ENCODE measurements at regions not wholly inside any gene's neighbourhood (a gene's known extent, or its start where the extent isn't known, plus 50 kb on each side); places are given as distances from the start of the nearest gene placed in this dataset.

DNA sequence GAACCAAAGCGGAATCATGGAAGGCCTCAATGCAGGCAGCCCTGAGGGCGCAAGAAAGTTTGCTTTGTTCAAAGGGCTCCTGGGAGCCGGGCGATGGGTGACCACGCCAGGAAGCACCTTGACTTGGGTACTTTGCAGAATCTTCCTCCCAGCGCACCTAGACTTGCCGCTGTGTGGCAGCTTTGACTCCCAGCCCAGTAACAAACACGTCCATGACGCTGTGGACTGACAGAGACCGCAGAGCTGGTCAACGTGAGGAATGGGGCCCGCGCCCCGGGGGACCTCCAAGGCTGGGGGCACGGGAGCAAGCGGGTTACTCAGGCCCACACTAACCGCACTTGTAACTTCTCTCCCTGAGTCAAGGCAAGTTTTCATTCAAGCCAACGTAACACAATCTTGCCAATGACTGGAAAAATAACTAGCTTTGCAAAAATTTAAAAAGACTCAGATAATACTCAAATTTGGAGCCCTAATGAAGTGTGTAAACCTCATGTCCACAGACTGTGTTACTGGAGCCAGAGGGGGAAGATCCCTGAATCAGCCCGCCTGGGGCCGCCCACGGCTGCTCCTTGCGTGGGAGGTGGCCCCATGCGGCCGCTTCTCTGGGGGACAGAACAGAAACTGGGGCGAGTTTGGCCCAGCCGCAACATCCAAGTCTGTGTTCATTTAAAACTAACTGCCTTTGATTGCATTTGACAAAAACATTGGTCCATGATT, 130.8 kb downstream of the DNAJB6 start:
- Histone ChIP-seq H3K4me3 (no peak overlapping the region), H3K27me3 (peaks cover 73% of the 10 kb centered on the region), H3K36me3 (no peaks in the 10 kb centered on the region), H3K27ac (no peak overlapping the region), H3K9me3 (peaks cover 0 to 13% (median 0%) of the 10 kb centered on the region in 3 donors), H3K4me1 (peaks cover 0 to 11% (median 0%) of the 10 kb centered on the region in 3 donors)
- ATAC-seq = no peak
- TF ChIP-seq, protein P1, sequence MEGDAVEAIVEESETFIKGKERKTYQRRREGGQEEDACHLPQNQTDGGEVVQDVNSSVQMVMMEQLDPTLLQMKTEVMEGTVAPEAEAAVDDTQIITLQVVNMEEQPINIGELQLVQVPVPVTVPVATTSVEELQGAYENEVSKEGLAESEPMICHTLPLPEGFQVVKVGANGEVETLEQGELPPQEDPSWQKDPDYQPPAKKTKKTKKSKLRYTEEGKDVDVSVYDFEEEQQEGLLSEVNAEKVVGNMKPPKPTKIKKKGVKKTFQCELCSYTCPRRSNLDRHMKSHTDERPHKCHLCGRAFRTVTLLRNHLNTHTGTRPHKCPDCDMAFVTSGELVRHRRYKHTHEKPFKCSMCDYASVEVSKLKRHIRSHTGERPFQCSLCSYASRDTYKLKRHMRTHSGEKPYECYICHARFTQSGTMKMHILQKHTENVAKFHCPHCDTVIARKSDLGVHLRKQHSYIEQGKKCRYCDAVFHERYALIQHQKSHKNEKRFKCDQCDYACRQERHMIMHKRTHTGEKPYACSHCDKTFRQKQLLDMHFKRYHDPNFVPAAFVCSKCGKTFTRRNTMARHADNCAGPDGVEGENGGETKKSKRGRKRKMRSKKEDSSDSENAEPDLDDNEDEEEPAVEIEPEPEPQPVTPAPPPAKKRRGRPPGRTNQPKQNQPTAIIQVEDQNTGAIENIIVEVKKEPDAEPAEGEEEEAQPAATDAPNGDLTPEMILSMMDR (IDR thresholded peaks at IDR 0.05) = no peak
- TF ChIP-seq EP300 (IDR thresholded peaks at IDR 0.05) (no peak), POLR2AphosphoS5 (IDR thresholded peaks at IDR 0.05) (no peak), POLR2A (IDR thresholded peaks at IDR 0.05) (no peak)
- 62 to 90% methylated on average over 3 to 7 of the region's 26 CpGs for WGBS, 2 donors (ENCODE audit: low coverage in 1 of 2)

DNA sequence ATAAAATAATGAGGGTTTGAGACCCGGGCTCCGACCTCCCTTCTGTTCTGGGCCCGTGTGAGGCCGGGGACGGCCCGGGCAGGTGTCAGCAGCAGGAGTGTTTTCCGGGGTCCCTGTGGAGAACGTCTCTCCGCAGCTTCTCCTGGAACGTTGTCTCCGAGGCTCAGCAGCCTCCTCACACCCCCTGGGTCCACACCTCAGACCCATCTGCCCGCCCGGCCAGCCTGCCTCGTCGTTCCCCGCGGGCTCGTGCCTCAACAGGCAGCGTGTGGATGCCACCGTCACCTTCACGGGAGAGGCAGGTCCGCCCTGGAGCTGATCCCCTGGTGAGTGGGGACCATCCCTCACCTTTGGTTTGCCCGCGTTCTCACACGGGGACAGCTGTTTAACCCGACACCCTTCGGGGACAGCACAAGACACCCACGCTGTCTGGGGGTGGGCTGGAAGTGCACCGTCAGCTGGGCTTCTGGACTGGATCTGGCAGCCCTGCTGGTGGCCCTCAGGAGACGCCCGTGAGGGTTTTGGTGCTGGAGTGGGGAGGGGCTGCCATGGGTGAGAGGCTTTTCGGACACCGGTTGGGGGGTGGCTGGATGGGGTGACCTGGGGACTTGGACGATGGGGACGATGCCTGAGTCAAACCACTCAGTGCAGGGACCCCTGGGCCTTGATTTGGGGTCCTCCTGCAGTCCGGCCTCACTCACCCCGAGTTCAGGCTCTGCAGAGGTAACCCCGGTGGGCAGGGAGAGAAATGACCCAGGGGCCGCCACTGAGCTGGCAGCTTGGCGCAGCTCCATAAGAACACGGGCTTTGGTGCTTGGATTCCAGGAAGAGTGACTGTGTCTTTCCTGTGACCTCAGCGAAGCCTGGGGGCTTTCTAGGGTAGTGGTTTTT, 131.7 kb downstream of the DNAJB6 start:
- Histone ChIP-seq H3K36me3 (no peaks in the 10 kb centered on the region), H3K27me3 (peaks cover 65% of the 10 kb centered on the region), H3K4me1 (peaks cover 0 to 11% (median 0%) of the 10 kb centered on the region in 3 donors), H3K27ac (no peak overlapping the region), H3K4me3 (no peak overlapping the region), H3K9me3 (peaks cover 0 to 22% (median 0%) of the 10 kb centered on the region in 3 donors)
- TF ChIP-seq, protein P1 (IDR thresholded peaks at IDR 0.05) = no peak
- no peak for TF ChIP-seq EP300 (IDR thresholded peaks at IDR 0.05)
- TF ChIP-seq POLR2AphosphoS5 (IDR thresholded peaks at IDR 0.05) = no peak
- no peak for TF ChIP-seq POLR2A (IDR thresholded peaks at IDR 0.05)
- 69 to 90% methylated on average over 2 to 3 of the region's 42 CpGs for WGBS, 2 donors (ENCODE audit: low coverage in 1 of 2)
- no peak for ATAC-seq

DNA sequence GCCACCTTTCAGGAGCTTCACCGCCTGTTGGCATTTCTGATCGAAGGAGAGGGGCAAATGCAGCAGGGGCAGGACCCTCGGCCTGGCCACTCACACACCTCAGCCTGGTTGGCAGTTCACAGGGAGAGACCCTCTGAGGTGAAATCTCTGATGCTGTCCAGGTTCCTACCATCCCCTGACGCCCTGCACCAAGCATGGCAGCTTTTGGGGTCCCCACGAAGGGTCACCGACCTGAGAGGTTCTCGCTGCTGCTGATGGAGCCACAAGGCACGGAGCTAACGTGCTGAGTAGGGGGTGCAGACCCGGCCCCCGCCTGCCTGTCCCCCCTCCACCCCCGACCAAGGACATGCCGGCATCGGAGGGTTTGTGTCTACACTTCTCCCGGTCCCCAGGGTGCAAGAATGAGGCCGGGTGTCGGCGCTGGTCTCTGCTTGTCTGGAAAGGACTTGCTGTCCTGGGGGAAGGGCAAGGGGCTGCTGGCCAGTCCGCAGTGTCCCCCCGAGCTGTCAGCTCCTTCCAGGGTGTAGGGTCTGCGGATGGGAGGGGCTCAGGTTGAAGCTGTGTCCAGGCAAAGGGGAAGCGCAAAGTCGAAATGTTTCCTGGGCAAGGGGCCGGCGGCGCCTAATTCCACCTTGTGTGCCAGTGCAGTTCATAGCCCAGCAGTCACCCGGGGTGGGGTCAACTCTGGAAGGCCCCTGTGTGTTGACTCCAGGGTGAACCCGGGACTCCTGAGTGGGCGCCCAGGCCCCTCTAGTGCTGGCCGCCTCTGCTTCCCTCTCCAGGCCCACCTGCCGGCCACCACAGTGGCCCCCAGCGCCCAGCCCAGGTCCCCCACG, 132.6 kb downstream of the DNAJB6 start:
- 0 to 90% methylated on average over 1 to 2 of the region's 33 CpGs for WGBS, 2 donors (ENCODE audit: low coverage in 1 of 2)
- no peak overlapping the region for H3K4me3 ChIP-seq
- H3K9me3 ChIP-seq = peaks cover 0 to 29% (median 0%) of the 10 kb centered on the region in 3 donors
- peaks cover 0 to 11% (median 0%) of the 10 kb centered on the region in 3 donors for H3K4me1 ChIP-seq
- H3K27ac ChIP-seq = no peak overlapping the region
- TF ChIP-seq, protein P1 (IDR thresholded peaks at IDR 0.05) = no peak
- TF ChIP-seq EP300 (IDR thresholded peaks at IDR 0.05) = no peak
- TF ChIP-seq POLR2A (IDR thresholded peaks at IDR 0.05) = no peak
- no peak for TF ChIP-seq POLR2AphosphoS5 (IDR thresholded peaks at IDR 0.05)
- H3K27me3 ChIP-seq = peaks cover 56% of the 10 kb centered on the region
- no peak for ATAC-seq
- no peaks in the 10 kb centered on the region for H3K36me3 ChIP-seq

DNA sequence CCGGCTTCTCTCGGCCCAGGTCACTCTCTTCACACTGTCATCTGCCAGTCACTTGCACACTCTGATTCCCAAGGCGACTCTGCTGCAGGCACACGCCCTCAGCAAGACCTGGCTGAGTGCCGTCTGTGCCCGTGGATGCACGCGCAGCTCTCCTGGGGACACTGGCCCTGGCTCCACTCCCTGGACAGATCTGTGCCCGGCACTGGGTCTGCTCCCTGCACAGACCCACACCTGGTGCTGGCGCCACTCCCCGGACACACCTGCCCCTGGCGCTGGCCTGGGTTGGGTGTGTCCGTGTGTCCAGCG, 133.2 kb downstream of the DNAJB6 start:
- Histone ChIP-seq H3K27ac (no peak overlapping the region), H3K4me3 (no peak overlapping the region), H3K4me1 (peaks cover 0 to 10% (median 0%) of the 10 kb centered on the region in 3 donors), H3K36me3 (no peaks in the 10 kb centered on the region), H3K27me3 (peaks cover 50% of the 10 kb centered on the region), H3K9me3 (peaks cover 0 to 35% (median 0%) of the 10 kb centered on the region in 3 donors)
- 100% methylated on average over 1 to 2 of the region's 14 CpGs for WGBS, 2 donors (ENCODE audit: low coverage in 1 of 2)
- ATAC-seq = no peak
- TF ChIP-seq EP300 (IDR thresholded peaks at IDR 0.05) (no peak), POLR2A (IDR thresholded peaks at IDR 0.05) (no peak), POLR2AphosphoS5 (IDR thresholded peaks at IDR 0.05) (no peak)
- TF ChIP-seq, protein P1 (IDR thresholded peaks at IDR 0.05) = no peak

All from gastroesophageal sphincter (tissue), 4 donors.